K562 (cell line): ENCODE measurements at regions not wholly inside any gene's neighbourhood (a gene's known extent, or its start where the extent isn't known, plus 50 kb on each side); places are given as distances from the start of the nearest gene placed in this dataset.
A peak's percentile ranks its signal among the peaks of the same experiment; 100 is the strongest.

Experiments
- ATAC-seq: fragments of 200-7000 bp; cut with Tn5 transposase; 3 replicates; pipeline ENCODE4 v1.9.1; 2020; ENCODE audit warnings: moderate library complexity
- BruUV-seq: library from RNA; stranded (reverse); fragments of 400-500 nt; replicated peaks from 2 replicates; lab custom pipeline; 2021; lab: Mats Ljungman, UMichigan
- CTCF ChIA-PET: fragments of 300-600 bp; formaldehyde crosslinking; extraction: SDS; loops from one replicate; lab custom pipeline; 2021; ENCODE audit warnings: low intra/inter-chr PET ratio; lab: Yijun Ruan, JAX
- POLR2A ChIA-PET: fragments of 300-600, 350-650 bp; sonication (Branson Sonifier 250); formaldehyde crosslinking; extraction: SDS; loops from one replicate; lab custom pipeline; 2021; ENCODE audit warnings: antibody characterized with exemption, inconsistent platforms; lab: Yijun Ruan, JAX
- DNase-seq, 4 experiments: peaks; one replicate each; pipeline versions ENCODE4 v3.0.0 to v3.0.0-alpha.2; 2011 to 2018; ENCODE audit warnings: low spot score in 3 of 4, mixed read lengths in 3 of 4; ENCODE audit errors: extremely low read depth in 1 of 4
- FAIRE-seq: peaks from 2 replicates; lab custom pipeline; 2011; peaks lifted over from hg19 to GRCh38; lab: Jason Lieb, UNC
- H2AFZ ChIP-seq: 2 replicates; pipeline ENCODE4 v1.6.0; 2011; ENCODE audit warnings: low read depth, low read length, control low read depth, inconsistent platforms
- H3K27ac ChIP-seq: fragments of 200-600 bp; 3 replicates; pipeline ENCODE4 v1.8.0; 2011; ENCODE audit warnings: low read depth, mild to moderate bottlenecking, control low read depth, inconsistent platforms, low read length, moderate library complexity, mixed read lengths; ENCODE audit errors: extremely low read depth
- H3K27me3 ChIP-seq, 2 experiments: fragments of 300-600 bp in 1 of 2; 2 replicates in 1 of 2; 3 replicates in 1 of 2; pipeline versions ENCODE4 v1.6.0 to v1.8.0; 2011; ENCODE audit warnings: inconsistent platforms in 2 of 2, low read length in 2 of 2, mild to moderate bottlenecking in 1 of 2, mixed read lengths in 1 of 2, moderate library complexity in 1 of 2; ENCODE audit not compliant: control insufficient read depth in 2 of 2, insufficient read depth in 2 of 2
- H3K36me3 ChIP-seq: fragments of 300-600 bp; 3 replicates; pipeline ENCODE4 v1.8.0; 2011; ENCODE audit warnings: mild to moderate bottlenecking, low read length, inconsistent platforms; ENCODE audit not compliant: control insufficient read depth, insufficient read depth
- H3K4me1 ChIP-seq, 2 experiments: fragments of 200-600 bp in 1 of 2; replicated peaks in 1 of 2; 2 replicates in 1 of 2; 3 replicates in 1 of 2; pipeline versions ENCODE4 v1.5.1 to v1.8.0; 2011; ENCODE audit warnings: inconsistent platforms in 2 of 2, low read length in 2 of 2, mild to moderate bottlenecking in 1 of 2, mixed read lengths in 1 of 2, moderate library complexity in 1 of 2; ENCODE audit not compliant: control insufficient read depth in 2 of 2, insufficient read depth in 2 of 2
- H3K4me2 ChIP-seq: 2 replicates; pipeline ENCODE4 v1.6.1; 2011; ENCODE audit warnings: low read length, control low read depth, inconsistent platforms, mixed read lengths; ENCODE audit not compliant: insufficient read depth
- H3K4me3 ChIP-seq: fragments of 200-600 bp; sonication (generic), shearing (Covaris generic); 2 replicates; pipeline ENCODE4 v1.5.1; 2016; ENCODE audit warnings: control low read depth, inconsistent platforms
- H3K79me2 ChIP-seq: fragments of 200-600 bp; 3 replicates; pipeline ENCODE4 v1.8.0; 2011; ENCODE audit warnings: low read length, inconsistent platforms; ENCODE audit not compliant: control insufficient read depth, insufficient read depth
- H3K9ac ChIP-seq, 2 experiments: 2 replicates each; pipeline versions ENCODE4 v1.6.0 to v1.6.1; 2011; ENCODE audit warnings: low read depth in 2 of 2, low read length in 2 of 2, control low read depth in 1 of 2, inconsistent platforms in 1 of 2, mild to moderate bottlenecking in 1 of 2, mixed read lengths in 1 of 2; ENCODE audit not compliant: insufficient read depth in 1 of 2
- H3K9me1 ChIP-seq: one replicate; pipeline ENCODE4 v1.6.0; 2011; ENCODE audit warnings: inconsistent platforms, mild to moderate bottlenecking, low read length, moderate library complexity; ENCODE audit not compliant: control insufficient read depth, insufficient read depth
- H3K9me3 ChIP-seq: replicated peaks from 2 replicates; pipeline ENCODE4 v1.5.1; 2011; ENCODE audit warnings: low read depth, low read length, inconsistent platforms; ENCODE audit not compliant: control insufficient read depth, insufficient read depth
- H4K20me1 ChIP-seq: replicated peaks from 2 replicates; pipeline ENCODE4 v1.6.1; 2011; ENCODE audit warnings: low read length, inconsistent platforms, mixed read lengths; ENCODE audit not compliant: control insufficient read depth, insufficient read depth
- FOXA3 ChIP-seq, 2 experiments: fragments of 450-650 bp in 1 of 2; sonication (generic) in 1 of 2; formaldehyde crosslinking; IDR thresholded peaks in 1 of 2; conservative IDR thresholded peaks in 1 of 2; 2 replicates each; pipeline versions ENCODE4 v1.4.0 to v1.8.0; 2020 to 2022; ENCODE audit warnings: mild to moderate bottlenecking in 2 of 2, missing genetic modification reagents in 1 of 2
- POLR2AphosphoS5 ChIP-seq: IDR thresholded peaks from 2 replicates; pipeline ENCODE4 v1.6.1; 2011; ENCODE audit warnings: mild to moderate bottlenecking, low read depth, low read length, moderate library complexity; ENCODE audit not compliant: control insufficient read depth, insufficient read depth
- RFX1 ChIP-seq: fragments of 450-650 bp; IDR thresholded peaks from 2 replicates; pipeline ENCODE4 v1.6.1; 2016; ENCODE audit warnings: mild to moderate bottlenecking, moderate library complexity
- ZNF384 ChIP-seq: IDR thresholded peaks from 2 replicates; pipeline ENCODE4 v1.6.1; 2012; ENCODE audit warnings: low read depth, low read length, improper control_type of control experiment
- WGBS: fragments of 100-300 bp; shearing (Covaris generic); methylation state at CpG from one replicate; pipeline ENCODE4 v1.1.6; 2016; ENCODE audit warnings: low coverage, mixed read lengths; ENCODE audit not compliant: insufficient coverage; ENCODE audit errors: missing lambda C conversion rate; 5-methylcytosine and 5-hydroxymethylcytosine counted together
- in situ Hi-C: fragments of 300-500 bp; cut with MboI; formaldehyde crosslinking; loops from 4 replicates; pipeline ENCODE4 v1.15.0; 2018; ENCODE audit warnings: inconsistent platforms, mixed read lengths
- intact Hi-C: fragments of 100-400 bp; cut with micrococcal nuclease; formaldehyde crosslinking; loops from 2 replicates; pipeline ENCODE4 v1.14.2; 2022
- TF ChIP-seq, protein P1 (sequence below): sonication (generic); formaldehyde crosslinking; IDR thresholded peaks from 2 replicates; pipeline ENCODE4 v1.8.0; 2022; ENCODE audit warnings: mild to moderate bottlenecking, low read depth, missing genetic modification reagents
- TF ChIP-seq, protein P2 (sequence below): IDR thresholded peaks from 3 replicates; pipeline ENCODE4 v1.6.1; 2011; ENCODE audit warnings: borderline replicate concordance, mild to moderate bottlenecking, moderate library complexity; ENCODE audit not compliant: insufficient read length; ENCODE audit errors: extremely low read depth

GRCh38 chr20:52676283-52676995 lies 295.7 kb upstream of the TSHZ2 start:
- ChIA-PET POLR2A (no interaction called here), CTCF (no interaction called here)
- no peak overlapping the region for H3K9ac ChIP-seq
- no peaks in the 10 kb centered on the region for H3K79me2 ChIP-seq
- H4K20me1 ChIP-seq, result no peaks in the 10 kb centered on the region
- no peaks in the 10 kb centered on the region for H3K9me1 ChIP-seq
- H3K27me3 ChIP-seq, result no peaks in the 10 kb centered on the region
- no peak for ATAC-seq
- no peak overlapping the region for H3K4me3 ChIP-seq
- intact Hi-C loops (no loop called here), in situ Hi-C loops (no loop called here)
- FAIRE-seq, result no peak
- H3K4me1 ChIP-seq, result no peaks in the 10 kb centered on the region
- H3K27ac ChIP-seq, result no peak overlapping the region
- no peak overlapping the region for H2AFZ ChIP-seq
- 4% methylated on average over 9 of the region's 13 CpGs for WGBS
- no TSS peak for BruUV-seq
- no peaks in the 10 kb centered on the region for H3K9me3 ChIP-seq
- no peak for DNase-seq
- TF ChIP-seq RFX1 (peak; percentile 54), ZNF384 (no peak), FOXA3 (CRISPR knock-in tag; conservative IDR thresholded peaks at IDR 0.05 in 1 of 2, IDR thresholded peaks at IDR 0.05 in 1 of 2) (no peak), POLR2AphosphoS5 (no peak)
- TF ChIP-seq, protein P1, sequence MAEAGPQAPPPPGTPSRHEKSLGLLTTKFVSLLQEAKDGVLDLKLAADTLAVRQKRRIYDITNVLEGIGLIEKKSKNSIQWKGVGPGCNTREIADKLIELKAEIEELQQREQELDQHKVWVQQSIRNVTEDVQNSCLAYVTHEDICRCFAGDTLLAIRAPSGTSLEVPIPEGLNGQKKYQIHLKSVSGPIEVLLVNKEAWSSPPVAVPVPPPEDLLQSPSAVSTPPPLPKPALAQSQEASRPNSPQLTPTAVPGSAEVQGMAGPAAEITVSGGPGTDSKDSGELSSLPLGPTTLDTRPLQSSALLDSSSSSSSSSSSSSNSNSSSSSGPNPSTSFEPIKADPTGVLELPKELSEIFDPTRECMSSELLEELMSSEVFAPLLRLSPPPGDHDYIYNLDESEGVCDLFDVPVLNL, result no peak
- TF ChIP-seq, protein P2, sequence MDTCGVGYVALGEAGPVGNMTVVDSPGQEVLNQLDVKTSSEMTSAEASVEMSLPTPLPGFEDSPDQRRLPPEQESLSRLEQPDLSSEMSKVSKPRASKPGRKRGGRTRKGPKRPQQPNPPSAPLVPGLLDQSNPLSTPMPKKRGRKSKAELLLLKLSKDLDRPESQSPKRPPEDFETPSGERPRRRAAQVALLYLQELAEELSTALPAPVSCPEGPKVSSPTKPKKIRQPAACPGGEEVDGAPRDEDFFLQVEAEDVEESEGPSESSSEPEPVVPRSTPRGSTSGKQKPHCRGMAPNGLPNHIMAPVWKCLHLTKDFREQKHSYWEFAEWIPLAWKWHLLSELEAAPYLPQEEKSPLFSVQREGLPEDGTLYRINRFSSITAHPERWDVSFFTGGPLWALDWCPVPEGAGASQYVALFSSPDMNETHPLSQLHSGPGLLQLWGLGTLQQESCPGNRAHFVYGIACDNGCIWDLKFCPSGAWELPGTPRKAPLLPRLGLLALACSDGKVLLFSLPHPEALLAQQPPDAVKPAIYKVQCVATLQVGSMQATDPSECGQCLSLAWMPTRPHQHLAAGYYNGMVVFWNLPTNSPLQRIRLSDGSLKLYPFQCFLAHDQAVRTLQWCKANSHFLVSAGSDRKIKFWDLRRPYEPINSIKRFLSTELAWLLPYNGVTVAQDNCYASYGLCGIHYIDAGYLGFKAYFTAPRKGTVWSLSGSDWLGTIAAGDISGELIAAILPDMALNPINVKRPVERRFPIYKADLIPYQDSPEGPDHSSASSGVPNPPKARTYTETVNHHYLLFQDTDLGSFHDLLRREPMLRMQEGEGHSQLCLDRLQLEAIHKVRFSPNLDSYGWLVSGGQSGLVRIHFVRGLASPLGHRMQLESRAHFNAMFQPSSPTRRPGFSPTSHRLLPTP, result no peak
- H3K36me3 ChIP-seq, result no peaks in the 10 kb centered on the region
- no peak overlapping the region for H3K4me2 ChIP-seq
